ENCODE measurements at regions not wholly inside any gene's neighbourhood (a gene's known extent, or its start where the extent isn't known, plus 50 kb on each side); places are given as distances from the start of the nearest gene placed in this dataset.

DNA sequence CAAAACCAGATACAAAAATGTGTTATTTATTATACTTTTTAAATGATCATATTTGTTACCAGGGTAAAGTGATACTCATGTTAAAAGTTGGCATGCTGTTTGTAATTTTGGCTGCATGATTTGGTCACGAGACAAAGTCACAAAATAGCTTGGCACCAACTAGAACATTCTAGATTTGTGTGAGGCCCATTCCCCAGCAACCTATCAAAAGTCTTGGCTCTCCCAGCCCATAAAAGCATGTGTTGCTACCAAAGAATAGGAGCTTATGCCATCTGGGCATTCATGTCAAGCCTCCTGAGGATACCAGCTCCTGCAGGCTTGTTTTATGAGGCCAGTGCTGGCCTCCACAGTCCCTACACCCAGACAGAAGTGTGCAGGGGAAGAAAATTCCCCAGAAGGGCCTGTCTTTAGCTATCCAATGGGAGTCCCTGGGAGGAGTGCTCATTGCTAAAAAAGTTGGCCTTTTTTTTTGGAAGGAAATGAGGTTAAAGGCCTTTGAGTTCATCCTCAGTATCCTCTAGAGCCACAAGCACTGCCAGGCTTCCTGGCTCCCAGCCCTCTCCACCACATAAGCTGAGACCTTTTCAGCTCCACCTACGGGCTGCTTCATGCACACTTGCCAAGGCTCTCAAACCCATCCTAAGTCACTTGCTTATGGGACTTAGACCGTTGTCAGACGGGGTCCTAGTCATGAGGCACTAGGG is 211.9 kb upstream of the EOLA2 start:
- Histone ChIP-seq H3K36me3 (replicated peaks; ENCODE audit: insufficient read depth, low read depth) (no peaks in the 10 kb centered on the region), H3K79me2 (no peaks in the 10 kb centered on the region), H3K4me1 (ENCODE audit: insufficient read depth) (no peaks in the 10 kb centered on the region), H4K20me1 (ENCODE audit: insufficient read depth, poor library complexity, severe bottlenecking) (no peaks in the 10 kb centered on the region), H3K9me3 (ENCODE audit: low read depth) (no peaks in the 10 kb centered on the region), H3K4me2 (no peak overlapping the region), H3K27me3 (no peaks in the 10 kb centered on the region), H2AFZ (no peak overlapping the region), H3K27ac (no peak overlapping the region), H3K9me2 (replicated peaks; ENCODE audit: insufficient read depth) (no peaks in the 10 kb centered on the region), H3K4me3 (no peak overlapping the region)
- TF ChIP-seq EZH2 (IDR thresholded peaks at IDR 0.05; ENCODE audit: borderline replicate concordance) (no peak), EZH2phosphoT487 (IDR thresholded peaks at IDR 0.05; ENCODE audit: low read depth, severe bottlenecking, unreplicated experiment) (no peak), CTCF (IDR thresholded peaks at IDR 0.05; ENCODE audit: poor library complexity) (no peak)
- no peak for DNase-seq (ENCODE audit: low spot score)
- WGBS (ENCODE audit: low lambda C conversion rate, missing lambda C conversion rate) = 43% methylated on average over 4 of the region's 4 CpGs

DNA sequence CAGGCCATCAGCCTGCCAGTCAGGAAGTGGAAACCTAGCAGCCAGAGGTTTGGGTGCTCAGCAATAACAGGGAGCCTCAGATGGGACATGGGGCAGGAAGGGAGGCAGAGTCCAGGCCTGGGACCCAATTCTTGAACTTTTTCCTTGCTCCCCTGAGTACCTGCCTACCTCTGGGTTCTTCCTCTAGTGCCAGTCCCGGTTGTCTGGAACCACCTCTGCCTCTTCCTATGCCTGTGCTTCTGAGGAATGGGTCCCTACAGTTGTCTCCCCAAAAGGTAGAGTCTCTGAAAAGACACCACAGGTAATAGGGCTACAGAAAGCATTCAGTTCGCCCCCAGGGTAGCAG is 212.4 kb upstream of the MAMLD1 start:
- Histone ChIP-seq H2AFZ (no peak overlapping the region), H3K4me3 (no peak overlapping the region), H3K4me2 (no peak overlapping the region), H3K9me2 (replicated peaks; ENCODE audit: insufficient read depth) (no peaks in the 10 kb centered on the region), H4K20me1 (ENCODE audit: insufficient read depth, poor library complexity, severe bottlenecking) (no peaks in the 10 kb centered on the region), H3K36me3 (replicated peaks; ENCODE audit: insufficient read depth, low read depth) (no peaks in the 10 kb centered on the region), H3K4me1 (ENCODE audit: insufficient read depth) (no peaks in the 10 kb centered on the region), H3K27me3 (no peaks in the 10 kb centered on the region), H3K9me3 (ENCODE audit: low read depth) (no peaks in the 10 kb centered on the region), H3K79me2 (no peaks in the 10 kb centered on the region), H3K27ac (no peak overlapping the region)
- no peak for TF ChIP-seq CTCF (IDR thresholded peaks at IDR 0.05; ENCODE audit: poor library complexity)
- no peak for TF ChIP-seq EZH2phosphoT487 (IDR thresholded peaks at IDR 0.05; ENCODE audit: low read depth, severe bottlenecking, unreplicated experiment)
- no peak for TF ChIP-seq EZH2 (IDR thresholded peaks at IDR 0.05; ENCODE audit: borderline replicate concordance)
- no peak for DNase-seq (ENCODE audit: low spot score)
- WGBS (ENCODE audit: low lambda C conversion rate, missing lambda C conversion rate) = 53% methylated on average over 2 of the region's 2 CpGs

- no peak for DNase-seq (ENCODE audit: low spot score)
- Histone ChIP-seq H3K4me2 (no peak overlapping the region), H3K4me1 (ENCODE audit: insufficient read depth) (no peaks in the 10 kb centered on the region), H3K27ac (no peak overlapping the region), H3K9me3 (ENCODE audit: low read depth) (no peaks in the 10 kb centered on the region), H3K4me3 (no peak overlapping the region), H4K20me1 (ENCODE audit: insufficient read depth, poor library complexity, severe bottlenecking) (no peaks in the 10 kb centered on the region), H3K36me3 (replicated peaks; ENCODE audit: insufficient read depth, low read depth) (no peaks in the 10 kb centered on the region), H3K9me2 (replicated peaks; ENCODE audit: insufficient read depth) (no peaks in the 10 kb centered on the region), H3K27me3 (no peaks in the 10 kb centered on the region), H2AFZ (no peak overlapping the region), H3K79me2 (no peaks in the 10 kb centered on the region)
- 66% methylated on average over 4 of the region's 4 CpGs for WGBS (ENCODE audit: low lambda C conversion rate, missing lambda C conversion rate)
- TF ChIP-seq EZH2 (IDR thresholded peaks at IDR 0.05; ENCODE audit: borderline replicate concordance) (no peak), EZH2phosphoT487 (IDR thresholded peaks at IDR 0.05; ENCODE audit: low read depth, severe bottlenecking, unreplicated experiment) (no peak), CTCF (IDR thresholded peaks at IDR 0.05; ENCODE audit: poor library complexity) (no peak)
Measured at GRCh38 chrX:150152036-150152435, 211.1 kb upstream of the MAMLD1 start.
